Suprapubic skin (tissue), 4 donors: ENCODE measurements at regions not wholly inside any gene's neighbourhood (a gene's known extent, or its start where the extent isn't known, plus 50 kb on each side); places are given as distances from the start of the nearest gene placed in this dataset.

Experiments used
- POLR2A ChIP-seq, 2 donors: fragments of 450-650 bp; IDR thresholded peaks; one replicate each; pipeline ENCODE4 v1.6.1; 2017; ENCODE audit warnings: antibody characterized with exemption in 2 of 2, mild to moderate bottlenecking in 2 of 2, moderate library complexity in 2 of 2
- POLR2AphosphoS5 ChIP-seq, 3 donors: sonication (generic); formaldehyde crosslinking; IDR thresholded peaks; one replicate each; pipeline ENCODE4 v1.6.1; 2017; ENCODE audit warnings: antibody characterized with exemption in 3 of 3

DNA sequence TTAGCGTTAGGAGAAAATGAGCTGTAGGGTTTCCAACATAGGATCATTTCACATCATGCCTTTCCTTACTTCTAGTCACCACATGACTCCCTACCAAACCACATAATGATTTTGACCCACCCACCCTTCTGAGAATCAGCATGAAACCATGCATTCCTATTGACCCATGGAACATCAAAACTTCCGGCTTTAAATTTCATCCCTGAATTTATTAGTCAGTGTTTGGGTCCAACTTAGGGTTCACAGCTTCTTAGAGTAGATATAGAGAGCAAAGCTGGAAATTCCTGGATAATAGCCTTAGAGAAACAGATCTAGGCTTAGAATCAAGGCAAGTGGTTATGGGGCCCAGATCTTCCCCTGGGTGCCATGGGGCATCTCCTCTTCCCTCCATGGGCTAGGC lies 162.6 kb downstream of the TOX3 start:
- TF ChIP-seq POLR2A (IDR thresholded peaks at IDR 0.05): no peak
- no peak for TF ChIP-seq POLR2AphosphoS5 (IDR thresholded peaks at IDR 0.05)
